Calu3 (cell line): ENCODE measurements at regions not wholly inside any gene's neighbourhood (a gene's known extent, or its start where the extent isn't known, plus 50 kb on each side); places are given as distances from the start of the nearest gene placed in this dataset.

ENCODE experiments used
- BruUV-seq: library from RNA; stranded (reverse); fragments of 400-500 nt; replicated peaks from 2 replicates; lab custom pipeline; 2021; lab: Mats Ljungman, UMichigan
- CTCF ChIA-PET: fragments of 300-600 bp; sonication (Branson Sonifier 250); formaldehyde crosslinking; loops from one replicate; lab custom pipeline; 2022; ENCODE audit warnings: antibody characterized with exemption; lab: Charles Lee
- DNase-seq: peaks from one replicate; pipeline ENCODE4 v3.0.0; 2022
- H3K27ac Mint-ChIP-seq: one replicate; pipeline ENCODE4 v1.8.0; 2022; ENCODE audit warnings: mixed read lengths; ENCODE audit not compliant: unreplicated experiment
- H3K27me3 Mint-ChIP-seq: one replicate; pipeline ENCODE4 v1.8.0; 2022; ENCODE audit warnings: mixed read lengths; ENCODE audit not compliant: unreplicated experiment
- H3K36me3 Mint-ChIP-seq: one replicate; pipeline ENCODE4 v1.8.0; 2022; ENCODE audit warnings: mild to moderate bottlenecking, moderate library complexity, mixed read lengths; ENCODE audit not compliant: insufficient read depth, unreplicated experiment
- H3K4me1 Mint-ChIP-seq: one replicate; pipeline ENCODE4 v1.8.0; 2022; ENCODE audit warnings: mild to moderate bottlenecking, low read depth, mixed read lengths; ENCODE audit not compliant: unreplicated experiment
- H3K4me3 Mint-ChIP-seq: one replicate; pipeline ENCODE4 v1.8.0; 2022; ENCODE audit warnings: mild to moderate bottlenecking, low read depth, moderate library complexity, mixed read lengths; ENCODE audit not compliant: unreplicated experiment
- H3K9me3 Mint-ChIP-seq: one replicate; pipeline ENCODE4 v1.8.0; 2022; ENCODE audit warnings: low read depth, mixed read lengths; ENCODE audit not compliant: unreplicated experiment
- intact Hi-C: fragments of 100-400 bp; cut with micrococcal nuclease; formaldehyde crosslinking; loops from one replicate; pipeline ENCODE4 v1.10.0; 2022; ENCODE audit not compliant: unreplicated experiment
- TF ChIP-seq, protein P1 (sequence below): fragments of 200-600 bp; IDR thresholded peaks from one replicate; pipeline ENCODE4 v1.8.0; 2022; ENCODE audit warnings: antibody characterized with exemption; ENCODE audit not compliant: unreplicated experiment

DNA sequence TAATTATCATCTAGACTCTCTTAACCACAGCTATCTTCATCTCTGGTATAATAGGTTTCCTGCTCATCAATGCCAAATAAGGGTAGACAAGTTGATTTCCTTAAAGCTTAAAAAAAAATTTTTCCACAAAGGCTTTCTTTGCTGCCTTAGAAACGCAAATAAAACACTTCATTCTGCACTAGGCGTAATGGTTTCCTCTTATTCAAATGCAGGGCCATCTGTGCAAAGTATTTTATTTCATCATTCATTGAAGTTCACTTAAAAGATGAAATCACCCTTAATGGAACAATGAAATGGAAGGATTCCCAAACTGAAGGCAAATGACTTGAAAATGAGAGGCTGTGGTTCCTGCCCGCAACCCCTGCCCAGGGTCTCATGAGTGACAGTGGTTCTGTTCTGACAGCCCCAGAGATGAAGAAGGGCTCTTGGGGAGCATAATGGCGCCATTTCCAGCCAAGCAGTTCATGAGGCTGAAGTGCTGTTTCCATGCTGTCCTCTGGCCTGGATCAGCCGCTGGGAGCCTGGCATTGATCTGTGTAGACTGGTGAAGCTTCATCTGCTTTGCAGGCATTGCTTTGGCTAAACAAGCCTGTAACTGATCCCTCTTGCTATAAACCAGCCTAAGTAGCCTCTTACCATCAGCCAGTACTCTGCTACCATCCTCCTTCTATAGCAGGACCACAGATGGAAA is 276.9 kb upstream of the WWC1 start:
- peaks cover 100% of the 10 kb centered on the region for H3K27me3 Mint-ChIP-seq
- no TSS peak for BruUV-seq
- no peak for DNase-seq

DNA sequence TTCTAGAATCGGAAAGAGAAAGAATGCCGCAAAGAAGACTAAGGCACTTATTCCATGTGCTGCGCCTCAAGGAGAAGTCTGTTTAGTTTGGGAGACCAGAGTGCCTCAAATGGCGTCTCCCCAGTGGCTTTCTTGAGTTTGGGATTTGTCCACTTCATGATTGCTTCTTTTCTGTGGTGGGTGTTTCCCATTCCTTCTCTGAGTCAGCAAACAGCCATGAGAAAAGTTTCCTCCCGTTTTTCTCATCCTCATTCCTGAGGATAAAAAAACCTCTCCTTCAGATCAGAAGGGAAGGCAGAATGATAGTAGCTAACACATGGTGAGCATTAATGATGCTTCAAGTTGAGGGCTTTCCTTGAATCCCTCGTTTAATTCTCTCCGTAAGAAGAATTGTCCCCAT is 275.9 kb upstream of the WWC1 start:
- no peaks in the 10 kb centered on the region for H3K36me3 Mint-ChIP-seq
- no TSS peak for BruUV-seq
- CTCF ChIA-PET: no interaction called here
- intact Hi-C loops: no loop called here
- H3K27me3 Mint-ChIP-seq: peaks cover 100% of the 10 kb centered on the region
- H3K9me3 Mint-ChIP-seq: no peaks in the 10 kb centered on the region
- no peak overlapping the region for H3K27ac Mint-ChIP-seq
- no peak overlapping the region for H3K4me3 Mint-ChIP-seq
- TF ChIP-seq, protein P1, sequence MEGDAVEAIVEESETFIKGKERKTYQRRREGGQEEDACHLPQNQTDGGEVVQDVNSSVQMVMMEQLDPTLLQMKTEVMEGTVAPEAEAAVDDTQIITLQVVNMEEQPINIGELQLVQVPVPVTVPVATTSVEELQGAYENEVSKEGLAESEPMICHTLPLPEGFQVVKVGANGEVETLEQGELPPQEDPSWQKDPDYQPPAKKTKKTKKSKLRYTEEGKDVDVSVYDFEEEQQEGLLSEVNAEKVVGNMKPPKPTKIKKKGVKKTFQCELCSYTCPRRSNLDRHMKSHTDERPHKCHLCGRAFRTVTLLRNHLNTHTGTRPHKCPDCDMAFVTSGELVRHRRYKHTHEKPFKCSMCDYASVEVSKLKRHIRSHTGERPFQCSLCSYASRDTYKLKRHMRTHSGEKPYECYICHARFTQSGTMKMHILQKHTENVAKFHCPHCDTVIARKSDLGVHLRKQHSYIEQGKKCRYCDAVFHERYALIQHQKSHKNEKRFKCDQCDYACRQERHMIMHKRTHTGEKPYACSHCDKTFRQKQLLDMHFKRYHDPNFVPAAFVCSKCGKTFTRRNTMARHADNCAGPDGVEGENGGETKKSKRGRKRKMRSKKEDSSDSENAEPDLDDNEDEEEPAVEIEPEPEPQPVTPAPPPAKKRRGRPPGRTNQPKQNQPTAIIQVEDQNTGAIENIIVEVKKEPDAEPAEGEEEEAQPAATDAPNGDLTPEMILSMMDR: no peak
- no peaks in the 10 kb centered on the region for H3K4me1 Mint-ChIP-seq
- DNase-seq: no peak

More for the DNA sequence above, 276.9 kb upstream of the WWC1 start:
- intact Hi-C loops: no loop called here
- TF ChIP-seq, protein P1: no peak
- Mint-ChIP-seq H3K36me3 (no peaks in the 10 kb centered on the region), H3K4me3 (no peak overlapping the region), H3K27ac (no peak overlapping the region), H3K4me1 (no peaks in the 10 kb centered on the region), H3K9me3 (no peaks in the 10 kb centered on the region)
- CTCF ChIA-PET: interaction anchor here (1.5 kb wide), 1 partner anchor 291 kb away, joined by 3 read pairs; no protein-coding TSS in a partner anchor

DNA sequence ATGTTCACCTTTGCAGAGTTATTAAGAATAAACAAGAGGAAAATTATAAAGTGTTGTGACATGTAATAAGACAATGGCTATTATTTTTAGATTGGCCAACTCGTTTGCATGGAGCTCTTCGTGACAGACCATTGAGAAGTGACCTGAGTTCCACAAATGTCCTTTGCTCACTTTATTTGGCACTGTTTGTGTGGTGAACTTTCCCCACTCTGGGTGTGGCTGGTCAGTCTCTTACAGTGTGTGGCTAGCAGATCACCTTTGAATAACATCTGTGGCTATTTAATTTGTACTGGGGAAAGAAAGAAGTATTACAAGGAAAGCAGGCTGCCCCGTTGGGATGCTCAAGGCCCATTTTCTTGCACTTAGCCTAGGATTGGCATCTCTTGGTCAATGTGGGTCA is 274.1 kb upstream of the WWC1 start:
- TF ChIP-seq, protein P1: no peak
- Mint-ChIP-seq H3K4me3 (no peak overlapping the region), H3K36me3 (no peaks in the 10 kb centered on the region), H3K27ac (no peak overlapping the region), H3K27me3 (peaks cover 100% of the 10 kb centered on the region), H3K4me1 (no peaks in the 10 kb centered on the region), H3K9me3 (no peaks in the 10 kb centered on the region)
- CTCF ChIA-PET: interaction anchor here (1.1 kb wide), 1 partner anchor 23 kb away, joined by 3 read pairs; no protein-coding TSS in a partner anchor
- no TSS peak for BruUV-seq
- intact Hi-C loops: no loop called here
- DNase-seq: no peak

DNA sequence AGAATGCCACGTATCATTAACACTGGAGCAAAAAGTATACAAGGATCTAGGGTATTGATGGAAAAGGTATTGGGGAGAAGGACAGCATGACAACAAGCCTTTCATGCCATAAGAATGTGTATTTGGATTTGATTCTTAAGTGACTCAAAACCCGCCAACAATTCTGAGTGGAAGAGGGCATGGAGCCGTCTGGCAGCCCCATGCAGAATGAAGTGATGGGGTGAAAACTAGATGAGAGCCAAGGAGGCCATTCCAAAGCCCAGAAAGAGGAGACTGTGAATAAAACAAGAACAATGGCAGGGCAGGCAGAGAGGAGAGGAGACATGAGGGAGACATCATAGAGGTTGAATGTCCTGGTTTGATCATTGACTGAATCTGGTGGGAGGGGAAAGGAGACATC is 272.3 kb upstream of the WWC1 start:
- DNase-seq: no peak
- Mint-ChIP-seq H3K9me3 (no peaks in the 10 kb centered on the region), H3K4me3 (no peak overlapping the region), H3K27me3 (peaks cover 100% of the 10 kb centered on the region), H3K36me3 (no peaks in the 10 kb centered on the region), H3K27ac (no peak overlapping the region), H3K4me1 (no peaks in the 10 kb centered on the region)
- intact Hi-C loops: no loop called here
- no TSS peak for BruUV-seq
- CTCF ChIA-PET: interaction anchor here (0.5 kb wide), 1 partner anchor 1494 kb away, joined by 3 read pairs; no protein-coding TSS in a partner anchor
- TF ChIP-seq, protein P1: no peak
